ENCODE measurements at regions not wholly inside any gene's neighbourhood (a gene's known extent, or its start where the extent isn't known, plus 50 kb on each side); places are given as distances from the start of the nearest gene placed in this dataset.

GRCh38 chr21:16932314-16932713 is 580.5 kb upstream of the CXADR start:
- Histone ChIP-seq H3K27me3 (no peaks in the 10 kb centered on the region), H3K36me3 (no peaks in the 10 kb centered on the region), H3K9me3 (no peaks in the 10 kb centered on the region), H3K4me3 (no peak overlapping the region), H3K4me1 (no peaks in the 10 kb centered on the region), H3K27ac (no peak overlapping the region)
- TF ChIP-seq EP300 (IDR thresholded peaks at IDR 0.05) (no peak), POLR2AphosphoS5 (IDR thresholded peaks at IDR 0.05) (no peak)
- DNase-seq (ENCODE audit: low spot score in 2 of 2) = no peak

- Histone ChIP-seq H3K9me3 (no peaks in the 10 kb centered on the region), H3K4me3 (no peak overlapping the region), H3K36me3 (no peaks in the 10 kb centered on the region), H3K27me3 (no peaks in the 10 kb centered on the region), H3K4me1 (no peaks in the 10 kb centered on the region), H3K27ac (no peak overlapping the region)
- no peak for DNase-seq (ENCODE audit: low spot score in 2 of 2)
- 79% methylated on average over 4 of the region's 4 CpGs for WGBS
- TF ChIP-seq CTCF (IDR thresholded peaks at IDR 0.05) = peak in 1 of 2 donors; percentile 14
- TF ChIP-seq EP300 (IDR thresholded peaks at IDR 0.05) = no peak
Observed at GRCh38 chr21:16942703-16943102, 570.1 kb upstream of the CXADR start.

- Histone ChIP-seq H3K4me1 (no peaks in the 10 kb centered on the region), H3K27me3 (no peaks in the 10 kb centered on the region), H3K27ac (no peak overlapping the region), H3K36me3 (no peaks in the 10 kb centered on the region), H3K4me3 (no peak overlapping the region), H3K9me3 (no peaks in the 10 kb centered on the region)
- TF ChIP-seq POLR2AphosphoS5 (IDR thresholded peaks at IDR 0.05) (no peak), EP300 (IDR thresholded peaks at IDR 0.05) (no peak), POLR2A (IDR thresholded peaks at IDR 0.05) (no peak), CTCF (IDR thresholded peaks at IDR 0.05) (no peak)
- DNase-seq (ENCODE audit: low spot score in 2 of 2) = no peak
Observed at GRCh38 chr21:16943231-16943630, 569.6 kb upstream of the CXADR start.

GRCh38 chr21:16945580-16945979 is 567.3 kb upstream of the CXADR start:
- TF ChIP-seq CTCF (IDR thresholded peaks at IDR 0.05) = no peak
- TF ChIP-seq POLR2AphosphoS5 (IDR thresholded peaks at IDR 0.05) = no peak
- no peak for TF ChIP-seq POLR2A (IDR thresholded peaks at IDR 0.05)
- TF ChIP-seq EP300 (IDR thresholded peaks at IDR 0.05) = no peak
- WGBS = 82% methylated on average over 3 of the region's 3 CpGs
- no peaks in the 10 kb centered on the region for H3K36me3 ChIP-seq
- no peak overlapping the region for H3K4me3 ChIP-seq
- no peak overlapping the region for H3K27ac ChIP-seq
- no peaks in the 10 kb centered on the region for H3K27me3 ChIP-seq
- no peaks in the 10 kb centered on the region for H3K9me3 ChIP-seq
- no peak for DNase-seq (ENCODE audit: low spot score in 2 of 2)
- H3K4me1 ChIP-seq = no peaks in the 10 kb centered on the region

- Histone ChIP-seq H3K36me3 (no peaks in the 10 kb centered on the region), H3K4me3 (no peak overlapping the region), H3K4me1 (no peaks in the 10 kb centered on the region), H3K27me3 (no peaks in the 10 kb centered on the region), H3K9me3 (no peaks in the 10 kb centered on the region), H3K27ac (no peak overlapping the region)
- no peak for DNase-seq (ENCODE audit: low spot score in 2 of 2)
- TF ChIP-seq EP300 (IDR thresholded peaks at IDR 0.05) (no peak), POLR2A (IDR thresholded peaks at IDR 0.05) (no peak), CTCF (IDR thresholded peaks at IDR 0.05) (no peak)
Observed at GRCh38 chr21:16956824-16957223, 556.0 kb upstream of the CXADR start.

GRCh38 chr21:16965424-16965823 is 547.4 kb upstream of the CXADR start:
- TF ChIP-seq POLR2A (IDR thresholded peaks at IDR 0.05) = no peak
- no peak for TF ChIP-seq EP300 (IDR thresholded peaks at IDR 0.05)
- H3K27me3 ChIP-seq = no peaks in the 10 kb centered on the region
- H3K4me3 ChIP-seq = no peak overlapping the region
- no peaks in the 10 kb centered on the region for H3K9me3 ChIP-seq
- no peak overlapping the region for H3K27ac ChIP-seq
- H3K4me1 ChIP-seq = peaks cover 3% of the 10 kb centered on the region
- no peaks in the 10 kb centered on the region for H3K36me3 ChIP-seq
- no peak for DNase-seq (ENCODE audit: low spot score in 2 of 2)

All from suprapubic skin (tissue), 4 donors.